ENCODE measurements at regions not wholly inside any gene's neighbourhood (a gene's known extent, or its start where the extent isn't known, plus 50 kb on each side); places are given as distances from the start of the nearest gene placed in this dataset.

GRCh38 chr9:100662122-100662521 lies 84.2 kb downstream of the CAVIN4 start:
- TF ChIP-seq POLR2A (IDR thresholded peaks at IDR 0.05), result no peak
- TF ChIP-seq CTCF (IDR thresholded peaks at IDR 0.05), result no peak
- TF ChIP-seq POLR2AphosphoS5 (IDR thresholded peaks at IDR 0.05), result no peak

Measured in prostate gland (tissue), 2 donors.